OCI-LY1 (cell line): ENCODE measurements at regions not wholly inside any gene's neighbourhood (a gene's known extent, or its start where the extent isn't known, plus 50 kb on each side); places are given as distances from the start of the nearest gene placed in this dataset.

ENCODE experiments used
- H2AFZ ChIP-seq: fragments of 200-600 bp; sonication (generic), shearing (Covaris generic); 2 replicates; pipeline ENCODE4 v1.6.0; 2014; ENCODE audit warnings: antibody characterized with exemption, mild to moderate bottlenecking, low read length
- H3F3A ChIP-seq: fragments of 200-600 bp; sonication (generic), shearing (Covaris generic); 2 replicates; pipeline ENCODE4 v1.6.0; 2014; ENCODE audit warnings: mild to moderate bottlenecking, antibody characterized with exemption, low read length, moderate library complexity; ENCODE audit not compliant: insufficient read depth
- H3K27ac ChIP-seq: fragments of 200-600 bp; sonication (generic); 2 replicates; pipeline ENCODE4 v1.5.1; 2014; ENCODE audit warnings: low read length, mixed run types, mild to moderate bottlenecking, low read depth; ENCODE audit not compliant: poor library complexity, severe bottlenecking
- H3K27me3 ChIP-seq: fragments of 200-600 bp; sonication (generic); 2 replicates; pipeline ENCODE4 v1.6.0; 2014; ENCODE audit warnings: antibody characterized with exemption, mild to moderate bottlenecking, low read length, moderate library complexity; ENCODE audit not compliant: insufficient read depth
- H3K36me3 ChIP-seq: fragments of 200-600 bp; sonication (generic); 2 replicates; pipeline ENCODE4 v1.6.1; 2014; ENCODE audit warnings: mild to moderate bottlenecking, antibody characterized with exemption, low read length, moderate library complexity, mixed read lengths; ENCODE audit not compliant: insufficient read depth
- H3K4me1 ChIP-seq: fragments of 200-600 bp; sonication (generic); 2 replicates; pipeline ENCODE4 v1.5.1; 2014; ENCODE audit warnings: mild to moderate bottlenecking, low read length, moderate library complexity; ENCODE audit not compliant: insufficient read depth, severe bottlenecking
- H3K4me2 ChIP-seq: fragments of 200-600 bp; sonication (generic), shearing (Covaris generic); 2 replicates; pipeline ENCODE4 v1.6.1; 2014; ENCODE audit warnings: low read length
- H3K4me3 ChIP-seq: fragments of 200-600 bp; sonication (generic); 2 replicates; pipeline ENCODE4 v1.5.1; 2014; ENCODE audit warnings: low read length, low read depth, mild to moderate bottlenecking, mixed read lengths; ENCODE audit not compliant: poor library complexity, severe bottlenecking
- H3K79me2 ChIP-seq: fragments of 200-600 bp; shearing (Covaris generic); 2 replicates; pipeline ENCODE4 v1.6.1; 2016; ENCODE audit warnings: mixed run types, low read length, mixed read lengths; ENCODE audit not compliant: insufficient read depth
- H3K9ac ChIP-seq: fragments of 200-600 bp; sonication (generic), shearing (Covaris generic); 2 replicates; pipeline ENCODE4 v1.6.1; 2014; ENCODE audit warnings: mild to moderate bottlenecking, low read length, mixed read lengths
- H3K9me2 ChIP-seq: fragments of 200-600 bp; sonication (generic), shearing (Covaris generic); 2 replicates; pipeline ENCODE4 v1.6.1; 2014; ENCODE audit warnings: low read depth, mild to moderate bottlenecking, low read length, mixed read lengths
- H3K9me3 ChIP-seq: fragments of 200-600 bp; shearing (Covaris generic); 2 replicates; pipeline ENCODE4 v1.6.1; 2014; ENCODE audit warnings: low read length, mixed read lengths
- H4K20me1 ChIP-seq: fragments of 200-600 bp; sonication (generic), shearing (Covaris generic); 2 replicates; pipeline ENCODE4 v1.6.0; 2016; ENCODE audit warnings: mild to moderate bottlenecking, low read length; ENCODE audit not compliant: insufficient read depth
- CTCF ChIP-seq: fragments of 200-600 bp; sonication (generic), shearing (Covaris generic); IDR thresholded peaks from 2 replicates; pipeline ENCODE4 v1.5.1; 2017; ENCODE audit warnings: mild to moderate bottlenecking, antibody characterized with exemption, low read length, moderate library complexity, mixed read lengths
- EZH2 ChIP-seq: fragments of 200-600 bp; sonication (generic), shearing (Covaris generic); IDR thresholded peaks from 2 replicates; pipeline ENCODE4 v1.8.0; 2017; ENCODE audit warnings: borderline replicate concordance, mixed run types, mild to moderate bottlenecking, antibody characterized with exemption, low read length, moderate library complexity, mixed read lengths

GRCh38 chr1:168414914-168415313, 128.9 kb downstream of the XCL2 start:
- H3K9me3 ChIP-seq, result no peaks in the 10 kb centered on the region
- H3K27ac ChIP-seq, result no peak overlapping the region
- H4K20me1 ChIP-seq, result no peaks in the 10 kb centered on the region
- H3K36me3 ChIP-seq, result no peaks in the 10 kb centered on the region
- H2AFZ ChIP-seq, result no peak overlapping the region
- H3F3A ChIP-seq, result no peaks in the 10 kb centered on the region
- H3K9ac ChIP-seq, result no peak overlapping the region
- no peaks in the 10 kb centered on the region for H3K4me1 ChIP-seq
- no peak overlapping the region for H3K4me3 ChIP-seq
- no peak overlapping the region for H3K4me2 ChIP-seq
- TF ChIP-seq EZH2, result no peak
- TF ChIP-seq CTCF, result no peak
- no peaks in the 10 kb centered on the region for H3K79me2 ChIP-seq
- no peaks in the 10 kb centered on the region for H3K27me3 ChIP-seq
- no peaks in the 10 kb centered on the region for H3K9me2 ChIP-seq

- Histone ChIP-seq H3K4me1 (no peaks in the 10 kb centered on the region), H4K20me1 (no peaks in the 10 kb centered on the region), H3F3A (no peaks in the 10 kb centered on the region), H3K79me2 (no peaks in the 10 kb centered on the region), H3K4me2 (no peak overlapping the region), H3K27ac (no peak overlapping the region), H3K9me3 (no peaks in the 10 kb centered on the region; the same call in 1 of the 2 replicates), H3K27me3 (no peaks in the 10 kb centered on the region), H3K9me2 (no peaks in the 10 kb centered on the region), H3K9ac (no peak overlapping the region), H3K4me3 (no peak overlapping the region), H3K36me3 (no peaks in the 10 kb centered on the region), H2AFZ (no peak overlapping the region)
- TF ChIP-seq CTCF (no peak), EZH2 (no peak)
Measured at GRCh38 chr1:168410464-168410863, 129.8 kb downstream of the TBX19 start.

GRCh38 chr1:168408884-168409283, 128.2 kb downstream of the TBX19 start:
- no peaks in the 10 kb centered on the region for H3K9me2 ChIP-seq
- no peak overlapping the region for H3K9ac ChIP-seq
- H3K4me3 ChIP-seq, result no peak overlapping the region
- no peaks in the 10 kb centered on the region for H3K79me2 ChIP-seq
- H4K20me1 ChIP-seq, result no peaks in the 10 kb centered on the region
- no peak overlapping the region for H2AFZ ChIP-seq
- no peaks in the 10 kb centered on the region; the same call in 1 of the 2 replicates for H3K9me3 ChIP-seq
- TF ChIP-seq CTCF, result no peak
- no peak for TF ChIP-seq EZH2
- H3K4me2 ChIP-seq, result no peak overlapping the region
- no peaks in the 10 kb centered on the region for H3K27me3 ChIP-seq
- H3K27ac ChIP-seq, result no peak overlapping the region
- H3F3A ChIP-seq, result no peaks in the 10 kb centered on the region
- no peaks in the 10 kb centered on the region for H3K4me1 ChIP-seq
- H3K36me3 ChIP-seq, result no peaks in the 10 kb centered on the region
